MM.1S (cell line): ENCODE measurements at regions not wholly inside any gene's neighbourhood (a gene's known extent, or its start where the extent isn't known, plus 50 kb on each side); places are given as distances from the start of the nearest gene placed in this dataset.

Source experiments
- CTCF ChIP-seq: fragments of 300-600 bp; sonication (generic); IDR thresholded peaks from 2 replicates; pipeline ENCODE4 v1.5.1; 2016; ENCODE audit warnings: antibody characterized with exemption, low read length, mixed read lengths
- EZH2 ChIP-seq: fragments of 300-600 bp; sonication (generic); optimal IDR thresholded peaks from 2 replicates; pipeline ENCODE3; 2017; ENCODE audit warnings: low read depth, mild to moderate bottlenecking, antibody characterized with exemption, low read length, mixed read lengths

DNA sequence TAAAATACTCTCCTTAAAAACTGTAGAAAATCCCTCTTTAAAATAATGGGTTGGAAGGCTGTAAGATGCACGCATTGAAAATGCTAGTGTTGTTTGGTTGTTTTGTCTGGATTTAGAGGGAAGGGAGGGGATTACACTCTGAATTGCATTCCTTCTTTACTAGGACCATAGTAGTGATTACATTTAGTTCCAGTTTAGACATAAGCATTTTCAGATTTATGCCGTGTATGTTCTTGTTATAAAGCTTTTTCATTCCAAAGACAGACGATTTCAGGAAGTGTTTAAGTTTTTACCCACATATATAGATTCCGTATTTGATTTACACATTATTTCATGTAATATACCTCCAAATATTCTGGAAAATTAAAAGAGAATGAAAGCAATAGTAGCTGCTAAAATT lies 538.4 kb downstream of the PTPRC start:
- TF ChIP-seq CTCF (no peak), EZH2 (no peak)
